Left lung (tissue), 4 donors: ENCODE measurements at regions not wholly inside any gene's neighbourhood (a gene's known extent, or its start where the extent isn't known, plus 50 kb on each side); places are given as distances from the start of the nearest gene placed in this dataset.

ENCODE experiments used
- ATAC-seq: fragments of 200-7000 bp; cut with Tn5 transposase; one replicate; pipeline ENCODE4 v1.9.1; 2020; ENCODE audit warnings: moderate library complexity
- DNase-seq, 4 donors: peaks; one replicate each; pipeline ENCODE4 v3.0.0-alpha.2; 2013 to 2020
- H3K27ac ChIP-seq, 2 donors: fragments of 200-600 bp; sonication (generic) in 1 of 2; one replicate each; pipeline versions ENCODE4 v1.5.0 to v1.8.0; 2020 to 2021
- H3K27me3 ChIP-seq, 2 donors: fragments of 200-600 bp; sonication (generic) in 1 of 2; one replicate each; pipeline versions ENCODE4 v1.5.0 to v1.8.0; 2020 to 2021
- H3K36me3 ChIP-seq, 2 donors: fragments of 200-600 bp; sonication (generic) in 1 of 2; one replicate each; pipeline versions ENCODE4 v1.5.0 to v1.8.0; 2020 to 2021
- H3K4me1 ChIP-seq, 2 donors: fragments of 200-600 bp; one replicate each; pipeline ENCODE4 v1.8.0; 2021
- H3K4me3 ChIP-seq, 2 donors: fragments of 200-600 bp; sonication (generic) in 1 of 2; one replicate each; pipeline versions ENCODE4 v1.5.0 to v1.8.0; 2020 to 2021; ENCODE audit warnings: mild to moderate bottlenecking in 1 of 2
- H3K9me3 ChIP-seq, 2 donors: fragments of 200-600 bp; sonication (generic) in 1 of 2; one replicate each; pipeline versions ENCODE4 v1.5.0 to v1.8.0; 2020 to 2021
- CTCF ChIP-seq, 2 donors: fragments of 200-600 bp; sonication (generic) in 1 of 2; IDR thresholded peaks; one replicate each; pipeline versions ENCODE4 v1.5.0 to v1.8.0; 2021; ENCODE audit warnings: antibody characterized with exemption in 2 of 2
- intact Hi-C, 2 donors: fragments of 100-400 bp; cut with DNase I; formaldehyde crosslinking; loops; one replicate each; pipeline versions ENCODE4 v1.11.2 to v1.14.2; 2022
- donor health status: DM: no; HTN: yes; CAD: no.
- donor health status: DM: no; HTN: no; CAD: no.

GRCh38 chr19:20482721-20483120, 82.9 kb downstream of the ZNF737 start:
- Histone ChIP-seq H3K27me3 (no peaks in the 10 kb centered on the region), H3K27ac (no peak overlapping the region), H3K4me1 (no peaks in the 10 kb centered on the region), H3K36me3 (no peaks in the 10 kb centered on the region), H3K9me3 (peaks cover 0 to 77% of the 10 kb centered on the region in 2 donors), H3K4me3 (no peak overlapping the region)
- ATAC-seq (no peak), DNase-seq (peak in 1 of 4 donors; percentile 14)
- TF ChIP-seq CTCF (IDR thresholded peaks at IDR 0.05): no peak
- intact Hi-C loops: no loop called here

- Histone ChIP-seq H3K4me3 (no peak overlapping the region), H3K9me3 (peaks cover 0 to 82% of the 10 kb centered on the region in 2 donors), H3K4me1 (no peaks in the 10 kb centered on the region), H3K27ac (no peak overlapping the region), H3K27me3 (no peaks in the 10 kb centered on the region), H3K36me3 (no peaks in the 10 kb centered on the region)
- intact Hi-C loops: no loop called here
- no peak for TF ChIP-seq CTCF (IDR thresholded peaks at IDR 0.05)
- ATAC-seq (no peak), DNase-seq (no peak)
These were observed 83.8 kb downstream of the ZNF737 start for GRCh38 chr19:20481736-20482135.

- no peak for TF ChIP-seq CTCF (IDR thresholded peaks at IDR 0.05)
- no peaks in the 10 kb centered on the region for H3K4me1 ChIP-seq
- H3K27ac ChIP-seq: no peak overlapping the region
- no peak overlapping the region for H3K4me3 ChIP-seq
- DNase-seq (no peak), ATAC-seq (no peak)
- H3K27me3 ChIP-seq: no peaks in the 10 kb centered on the region
- H3K36me3 ChIP-seq: no peaks in the 10 kb centered on the region
- peaks cover 0 to 83% of the 10 kb centered on the region in 2 donors for H3K9me3 ChIP-seq
- intact Hi-C loops: no loop called here
These were observed 86.1 kb downstream of the ZNF737 start for GRCh38 chr19:20479483-20479882.

- Histone ChIP-seq H3K27ac (no peak overlapping the region), H3K9me3 (peaks cover 0 to 87% of the 10 kb centered on the region in 2 donors), H3K36me3 (no peaks in the 10 kb centered on the region), H3K4me1 (no peaks in the 10 kb centered on the region), H3K4me3 (no peak overlapping the region), H3K27me3 (no peaks in the 10 kb centered on the region)
- no peak for ATAC-seq
- DNase-seq: no peak
- TF ChIP-seq CTCF (IDR thresholded peaks at IDR 0.05): no peak
- intact Hi-C loops: no loop called here
These were observed 86.6 kb downstream of the ZNF737 start for GRCh38 chr19:20478936-20479335.

- Histone ChIP-seq H3K27ac (no peak overlapping the region), H3K4me1 (no peaks in the 10 kb centered on the region), H3K9me3 (peaks cover 0 to 66% of the 10 kb centered on the region in 2 donors), H3K27me3 (no peaks in the 10 kb centered on the region), H3K36me3 (no peaks in the 10 kb centered on the region), H3K4me3 (no peak overlapping the region)
- TF ChIP-seq CTCF (IDR thresholded peaks at IDR 0.05): no peak
- no peak for ATAC-seq
- intact Hi-C loops: no loop called here
- DNase-seq: no peak
These were observed 92.7 kb downstream of the ZNF737 start for GRCh38 chr19:20472854-20473253.
